D721Med (cell line): ENCODE measurements at regions not wholly inside any gene's neighbourhood (a gene's known extent, or its start where the extent isn't known, plus 50 kb on each side); places are given as distances from the start of the nearest gene placed in this dataset.
"Not testable (repeated sequence)": the region's sequence is repeated elsewhere in the genome, so short reads cannot be mapped to it uniquely, and the experiment has no call there.

Source experiments
- DNase-seq: peaks from one replicate; pipeline ENCODE4 v3.0.0; 2011; ENCODE audit warnings: low spot score; ENCODE audit not compliant: insufficient read length
- FAIRE-seq: peaks from 2 replicates; lab custom pipeline; 2011; peaks lifted over from hg19 to GRCh38; lab: Jason Lieb, UNC
- CTCF ChIP-seq: IDR thresholded peaks from 2 replicates; pipeline ENCODE4 v1.5.1; 2012; ENCODE audit warnings: mild to moderate bottlenecking, control low read depth; ENCODE audit not compliant: insufficient read depth; ENCODE audit errors: missing control alignments

GRCh38 chr20:30419466-30419865 is 838.0 kb upstream of the DEFB115 start:
- TF ChIP-seq CTCF = no peak
- FAIRE-seq (no peak), DNase-seq (no peak)

- DNase-seq, FAIRE-seq: not testable (repeated sequence)
Measured at GRCh38 chr20:30419871-30420420, 837.5 kb upstream of the DEFB115 start.
